ENCODE measurements at regions not wholly inside any gene's neighbourhood (a gene's known extent, or its start where the extent isn't known, plus 50 kb on each side); places are given as distances from the start of the nearest gene placed in this dataset.

- TF ChIP-seq, protein P1, sequence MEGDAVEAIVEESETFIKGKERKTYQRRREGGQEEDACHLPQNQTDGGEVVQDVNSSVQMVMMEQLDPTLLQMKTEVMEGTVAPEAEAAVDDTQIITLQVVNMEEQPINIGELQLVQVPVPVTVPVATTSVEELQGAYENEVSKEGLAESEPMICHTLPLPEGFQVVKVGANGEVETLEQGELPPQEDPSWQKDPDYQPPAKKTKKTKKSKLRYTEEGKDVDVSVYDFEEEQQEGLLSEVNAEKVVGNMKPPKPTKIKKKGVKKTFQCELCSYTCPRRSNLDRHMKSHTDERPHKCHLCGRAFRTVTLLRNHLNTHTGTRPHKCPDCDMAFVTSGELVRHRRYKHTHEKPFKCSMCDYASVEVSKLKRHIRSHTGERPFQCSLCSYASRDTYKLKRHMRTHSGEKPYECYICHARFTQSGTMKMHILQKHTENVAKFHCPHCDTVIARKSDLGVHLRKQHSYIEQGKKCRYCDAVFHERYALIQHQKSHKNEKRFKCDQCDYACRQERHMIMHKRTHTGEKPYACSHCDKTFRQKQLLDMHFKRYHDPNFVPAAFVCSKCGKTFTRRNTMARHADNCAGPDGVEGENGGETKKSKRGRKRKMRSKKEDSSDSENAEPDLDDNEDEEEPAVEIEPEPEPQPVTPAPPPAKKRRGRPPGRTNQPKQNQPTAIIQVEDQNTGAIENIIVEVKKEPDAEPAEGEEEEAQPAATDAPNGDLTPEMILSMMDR (IDR thresholded peaks at IDR 0.05) = no peak
- TF ChIP-seq POLR2AphosphoS5 (IDR thresholded peaks at IDR 0.05) = no peak
Measured at GRCh38 chr4:43882470-43882869, 566.1 kb downstream of the KCTD8 start.

Measured in sigmoid colon (tissue), 4 donors.